GM13977 (cell line): ENCODE measurements at regions not wholly inside any gene's neighbourhood (a gene's known extent, or its start where the extent isn't known, plus 50 kb on each side); places are given as distances from the start of the nearest gene placed in this dataset.

Source experiments
- DNase-seq: peaks from one replicate; pipeline ENCODE4 v3.0.0; 2012; ENCODE audit warnings: low spot score
- in situ Hi-C: fragments of 300-500 bp; cut with MboI; formaldehyde crosslinking; loops from one replicate; pipeline ENCODE4 v1.12.0; 2022; ENCODE audit warnings: low sequenced_read_pairs, low pct_unique_long_range_greater_than_20kb, mixed read lengths, inconsistent platforms; ENCODE audit not compliant: unreplicated experiment
- TF ChIP-seq, protein P1 (sequence below): IDR thresholded peaks from 2 replicates; pipeline ENCODE4 v1.5.1; 2012; ENCODE audit warnings: mild to moderate bottlenecking, control low read depth; ENCODE audit not compliant: insufficient read depth; ENCODE audit errors: extremely low read depth, missing control alignments

DNA sequence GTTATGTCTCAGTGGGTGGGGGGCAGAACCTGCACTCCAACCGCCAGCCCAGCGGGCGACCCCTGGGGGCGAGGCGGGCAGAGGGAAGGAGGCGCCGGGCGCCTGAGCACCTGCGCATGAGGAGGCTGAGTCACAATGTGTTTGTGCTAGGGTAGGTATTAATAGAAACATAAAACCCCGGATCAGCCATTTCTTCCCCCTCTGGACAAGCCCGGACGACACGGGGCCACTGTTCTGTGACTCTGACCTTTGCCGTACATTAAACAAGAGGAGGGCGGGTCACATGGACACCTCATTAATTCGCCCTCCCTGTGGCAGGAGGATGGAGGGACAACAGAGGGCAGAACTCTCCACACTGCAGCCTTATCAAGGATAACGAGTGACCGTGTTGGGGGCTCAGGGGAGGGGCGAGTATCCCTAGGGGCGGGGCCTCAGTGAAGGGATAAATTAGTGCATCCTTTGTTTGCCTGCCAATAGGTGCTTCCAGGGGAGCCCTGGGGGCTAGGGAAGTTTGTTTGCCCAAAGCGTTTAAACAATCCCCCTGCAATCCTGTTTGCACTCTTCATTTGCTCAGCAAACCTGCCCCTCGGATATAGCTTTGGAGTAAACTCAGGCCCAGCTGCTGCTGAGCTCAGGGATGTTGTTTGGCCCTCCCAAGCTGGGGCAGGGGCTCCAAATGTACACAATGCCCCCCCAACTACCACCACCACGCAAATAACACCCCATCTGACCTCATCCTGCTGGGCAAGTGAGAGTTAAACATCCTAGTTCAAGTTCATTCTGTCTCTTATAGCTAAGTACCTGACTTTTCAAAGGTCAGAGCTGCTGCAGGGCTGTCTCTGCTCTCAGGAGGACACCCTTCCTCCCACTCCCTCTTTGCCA, 171.2 kb upstream of the GLI2 start:
- TF ChIP-seq, protein P1, sequence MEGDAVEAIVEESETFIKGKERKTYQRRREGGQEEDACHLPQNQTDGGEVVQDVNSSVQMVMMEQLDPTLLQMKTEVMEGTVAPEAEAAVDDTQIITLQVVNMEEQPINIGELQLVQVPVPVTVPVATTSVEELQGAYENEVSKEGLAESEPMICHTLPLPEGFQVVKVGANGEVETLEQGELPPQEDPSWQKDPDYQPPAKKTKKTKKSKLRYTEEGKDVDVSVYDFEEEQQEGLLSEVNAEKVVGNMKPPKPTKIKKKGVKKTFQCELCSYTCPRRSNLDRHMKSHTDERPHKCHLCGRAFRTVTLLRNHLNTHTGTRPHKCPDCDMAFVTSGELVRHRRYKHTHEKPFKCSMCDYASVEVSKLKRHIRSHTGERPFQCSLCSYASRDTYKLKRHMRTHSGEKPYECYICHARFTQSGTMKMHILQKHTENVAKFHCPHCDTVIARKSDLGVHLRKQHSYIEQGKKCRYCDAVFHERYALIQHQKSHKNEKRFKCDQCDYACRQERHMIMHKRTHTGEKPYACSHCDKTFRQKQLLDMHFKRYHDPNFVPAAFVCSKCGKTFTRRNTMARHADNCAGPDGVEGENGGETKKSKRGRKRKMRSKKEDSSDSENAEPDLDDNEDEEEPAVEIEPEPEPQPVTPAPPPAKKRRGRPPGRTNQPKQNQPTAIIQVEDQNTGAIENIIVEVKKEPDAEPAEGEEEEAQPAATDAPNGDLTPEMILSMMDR, result no peak
- no peak for DNase-seq
- in situ Hi-C loops, result no loop called here

DNA sequence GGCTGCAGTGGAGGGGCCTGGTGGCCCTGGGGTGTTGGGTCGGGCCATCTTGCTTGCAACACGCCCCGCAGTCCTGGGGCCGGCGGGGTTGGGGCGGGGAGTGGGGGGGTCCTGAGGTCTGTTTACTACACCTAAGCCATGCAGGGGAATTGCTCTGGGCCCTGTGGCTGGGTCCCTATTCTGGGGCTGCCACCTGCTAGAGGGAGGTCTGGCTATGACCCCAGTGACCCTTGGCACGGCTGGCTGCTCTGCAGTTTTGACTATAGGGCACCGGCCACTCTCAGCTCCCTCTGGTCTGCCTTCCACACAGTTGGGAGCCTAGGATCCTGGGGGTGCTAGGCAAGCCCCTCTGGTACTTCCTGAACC, 170.6 kb upstream of the GLI2 start:
- DNase-seq, result no peak
- in situ Hi-C loops, result no loop called here

DNA sequence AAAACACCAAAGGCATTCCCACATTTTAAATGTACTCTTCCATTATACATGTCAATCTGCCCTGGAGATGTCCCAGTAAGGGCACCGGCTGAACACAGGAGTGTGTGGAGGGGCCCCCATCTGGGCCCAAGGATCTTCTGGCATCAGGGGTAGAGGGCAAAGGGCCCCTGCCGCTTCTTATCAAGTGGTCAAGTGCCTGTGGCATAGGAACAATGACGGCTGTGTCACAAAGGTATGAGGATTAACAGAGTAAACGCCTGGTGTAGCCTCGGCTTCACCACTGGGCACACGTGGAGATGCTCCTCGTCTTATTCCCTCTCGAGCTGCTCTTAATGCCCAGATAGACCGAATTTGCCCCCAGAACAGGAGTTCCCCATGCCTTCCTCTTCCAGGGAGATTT, 169.7 kb upstream of the GLI2 start:
- DNase-seq, result no peak
- in situ Hi-C loops, result no loop called here
- TF ChIP-seq, protein P1, result no peak

More for the DNA sequence above, 170.6 kb upstream of the GLI2 start:
- TF ChIP-seq, protein P1, result no peak

DNA sequence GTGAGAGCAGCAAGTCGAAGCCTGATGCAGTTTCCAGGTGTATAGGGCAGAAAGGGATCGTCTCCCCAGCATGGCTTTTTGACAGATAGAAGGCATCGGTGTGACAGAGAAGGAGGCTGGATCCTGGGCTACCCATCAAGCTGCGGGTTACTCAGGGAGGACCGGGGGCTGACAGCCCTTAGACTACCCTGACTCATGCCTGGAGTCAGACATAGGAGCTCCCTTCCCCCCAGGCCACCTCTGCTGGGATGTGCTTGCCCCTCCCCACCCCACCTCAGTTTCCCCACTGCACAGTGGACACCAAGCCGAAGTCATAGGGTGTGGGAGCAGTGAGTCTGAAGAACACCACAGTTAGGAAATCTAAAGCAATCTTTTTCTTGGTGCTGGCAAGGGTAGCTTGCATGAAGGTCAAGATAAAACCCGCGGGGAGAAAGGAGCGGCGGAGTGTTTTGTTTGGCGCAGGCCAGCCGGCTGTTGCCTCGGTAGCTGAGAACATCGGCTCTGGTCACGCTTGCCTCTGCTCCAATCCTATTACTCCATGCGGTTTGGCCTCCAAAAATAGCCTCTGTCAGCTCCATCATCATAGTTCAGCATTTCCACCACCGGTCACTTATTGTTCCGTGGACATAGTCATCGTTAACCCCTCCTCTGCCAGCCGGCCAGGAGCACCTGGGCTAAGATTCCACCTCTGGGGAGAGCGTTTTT, 169.2 kb upstream of the GLI2 start:
- TF ChIP-seq, protein P1, result no peak
- no peak for DNase-seq
- in situ Hi-C loops, result no loop called here

DNA sequence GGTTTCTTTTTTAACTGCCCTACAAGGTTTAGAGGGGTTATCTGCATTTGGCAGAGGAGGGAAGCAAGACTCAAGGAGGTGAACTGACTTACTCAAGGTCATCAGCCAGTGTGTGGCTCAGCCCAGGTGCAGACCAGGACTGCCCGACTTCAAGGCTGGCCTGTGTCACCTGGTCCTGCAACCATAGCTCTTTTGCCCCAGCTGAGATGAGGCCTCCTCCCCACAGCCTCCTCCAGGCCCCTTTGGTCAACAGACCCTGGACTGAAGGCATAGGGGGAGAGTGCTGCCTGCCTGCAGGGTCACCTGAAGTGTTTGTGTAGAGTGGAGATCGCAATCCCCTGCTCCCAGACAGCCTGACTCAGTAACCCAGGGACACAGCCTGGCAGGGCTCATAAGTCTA, 168.5 kb upstream of the GLI2 start:
- in situ Hi-C loops, result no loop called here
- TF ChIP-seq, protein P1, result no peak
- no peak for DNase-seq

DNA sequence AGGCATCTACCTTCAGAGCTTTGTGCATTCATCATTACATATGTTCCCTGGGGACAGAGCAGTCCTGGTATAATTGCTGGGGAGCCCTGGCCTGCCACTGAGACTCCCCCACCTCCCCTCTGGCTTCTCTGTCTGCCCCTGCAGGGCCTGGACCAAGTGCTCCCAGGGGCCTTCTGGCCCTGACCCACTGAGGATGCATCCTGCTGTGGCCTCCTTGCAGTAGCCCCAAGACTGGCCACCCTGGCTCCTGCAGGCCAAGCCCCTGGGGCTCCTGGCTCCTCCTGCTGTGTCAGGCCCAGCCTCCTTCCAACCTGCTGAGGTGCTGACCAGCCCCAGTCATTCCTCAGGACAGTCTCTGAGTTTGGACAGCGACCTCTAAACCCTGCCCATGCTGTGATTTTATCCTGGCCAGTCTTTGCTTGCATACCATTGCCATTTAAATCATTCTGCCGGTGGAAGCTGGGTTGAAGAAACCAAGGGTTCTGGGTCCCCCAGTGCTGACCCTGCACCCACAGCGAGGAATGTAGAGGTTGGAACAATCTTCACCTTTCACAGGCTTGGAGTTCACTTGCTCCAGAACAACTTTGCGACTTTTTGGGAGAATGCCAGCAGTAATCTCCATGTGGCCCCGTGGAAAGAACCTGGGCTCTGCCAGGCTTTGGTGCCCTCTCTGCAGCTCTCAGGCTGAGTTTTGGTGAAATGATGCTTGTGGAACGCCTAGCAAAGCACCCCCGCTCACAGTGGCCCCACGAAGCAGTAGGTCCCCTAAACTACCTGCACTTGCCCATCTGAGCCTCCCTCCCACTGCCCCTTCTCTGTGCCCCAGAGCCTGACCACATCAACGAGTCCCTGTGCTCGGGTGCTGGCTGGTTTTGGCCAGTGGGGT, 167.3 kb upstream of the GLI2 start:
- DNase-seq, result no peak
- in situ Hi-C loops, result no loop called here
- TF ChIP-seq, protein P1, result no peak
